HEK293T (cell line): ENCODE measurements at regions not wholly inside any gene's neighbourhood (a gene's known extent, or its start where the extent isn't known, plus 50 kb on each side); places are given as distances from the start of the nearest gene placed in this dataset.

Experiments used
- ELF4 ChIP-seq: fragments of 450-650 bp; IDR thresholded peaks from 2 replicates; pipeline ENCODE4 v1.6.1; 2017; ENCODE audit warnings: antibody characterized with exemption
- FOXA1 ChIP-seq: fragments of 450-650 bp; IDR thresholded peaks from 2 replicates; pipeline ENCODE4 v1.6.1; 2016; ENCODE audit warnings: mild to moderate bottlenecking
- FOXM1 ChIP-seq: fragments of 450-650 bp; IDR thresholded peaks from 2 replicates; pipeline ENCODE4 v1.6.1; 2017; ENCODE audit warnings: mild to moderate bottlenecking, borderline replicate concordance
- HDGF ChIP-seq: fragments of 450-650 bp; IDR thresholded peaks from 2 replicates; pipeline ENCODE4 v1.6.1; 2017; ENCODE audit warnings: antibody characterized with exemption, borderline replicate concordance
- NFRKB ChIP-seq: fragments of 450-650 bp; IDR thresholded peaks from 2 replicates; pipeline ENCODE4 v1.6.1; 2016; ENCODE audit warnings: mild to moderate bottlenecking, moderate library complexity
- SUZ12 ChIP-seq: fragments of 450-650 bp; IDR thresholded peaks from 2 replicates; pipeline ENCODE4 v1.6.1; 2016; ENCODE audit warnings: mild to moderate bottlenecking
- TARDBP ChIP-seq: fragments of 450-650 bp; IDR thresholded peaks from 2 replicates; pipeline ENCODE4 v1.6.1; 2016

DNA sequence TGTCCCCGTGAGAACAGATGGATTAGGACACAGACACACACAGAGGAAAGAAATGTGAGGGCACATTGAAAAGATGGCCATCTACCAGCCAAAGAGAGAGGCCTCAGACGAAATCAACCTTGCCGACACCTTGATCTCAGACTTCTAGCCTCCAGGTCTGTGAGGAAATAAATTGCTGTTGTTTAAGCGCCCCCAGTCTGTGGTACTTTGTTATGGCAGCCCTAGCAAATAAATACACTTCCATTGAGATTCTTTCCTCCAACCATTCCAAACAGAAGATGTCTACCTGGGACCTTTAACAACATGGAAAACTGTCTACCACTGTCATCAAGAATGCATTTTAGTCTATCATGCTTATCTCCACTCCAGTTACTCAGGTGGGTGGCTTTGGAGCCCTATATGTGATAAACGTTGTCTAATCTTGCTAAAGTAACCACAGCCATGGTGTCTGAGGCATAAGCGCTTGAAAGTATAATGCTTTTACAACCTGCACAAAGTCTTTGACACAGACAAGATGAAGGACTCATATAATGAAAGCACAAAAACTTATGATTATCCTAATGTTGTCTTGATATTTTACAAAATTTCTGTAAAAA, 244.3 kb downstream of the MTERF1 start:
- TF ChIP-seq HDGF = no peak
- TF ChIP-seq NFRKB = no peak
- no peak for TF ChIP-seq FOXM1
- no peak for TF ChIP-seq SUZ12
- TF ChIP-seq FOXA1 = no peak
- TF ChIP-seq ELF4 = no peak
- TF ChIP-seq TARDBP = no peak
